ENCODE measurements at regions not wholly inside any gene's neighbourhood (a gene's known extent, or its start where the extent isn't known, plus 50 kb on each side); places are given as distances from the start of the nearest gene placed in this dataset.

GRCh38 chr15:81966631-81967030, 79.2 kb downstream of the MEX3B start:
- TF ChIP-seq CTCF (IDR thresholded peaks at IDR 0.05) (no peak), NFATC4 (CRISPR knock-in tag; IDR thresholded peaks at IDR 0.05) (no peak), ZNF138 (CRISPR knock-in tag; conservative IDR thresholded peaks at IDR 0.05) (no peak), TP53 (CRISPR knock-in tag; IDR thresholded peaks at IDR 0.05) (no peak), ZBTB43 (CRISPR knock-in tag; IDR thresholded peaks at IDR 0.05) (no peak), USF1 (CRISPR knock-in tag; IDR thresholded peaks at IDR 0.05) (no peak), FOXK1 (CRISPR knock-in tag; IDR thresholded peaks at IDR 0.05) (no peak), EMX1 (CRISPR knock-in tag; IDR thresholded peaks at IDR 0.05) (no peak), HMGXB4 (CRISPR knock-in tag; IDR thresholded peaks at IDR 0.05) (no peak), TEAD4 (CRISPR knock-in tag; IDR thresholded peaks at IDR 0.05) (no peak), SMAD4 (CRISPR knock-in tag; IDR thresholded peaks at IDR 0.05) (no peak), ATF1 (CRISPR knock-in tag; IDR thresholded peaks at IDR 0.05) (no peak), ATF2 (CRISPR knock-in tag; IDR thresholded peaks at IDR 0.05; ENCODE audit: borderline replicate concordance, low read depth) (no peak)
